RWPE1 (cell line): ENCODE measurements at regions not wholly inside any gene's neighbourhood (a gene's known extent, or its start where the extent isn't known, plus 50 kb on each side); places are given as distances from the start of the nearest gene placed in this dataset.

Experiments used
- CTCF ChIA-PET: fragments of 350-600 bp; sonication (Branson Sonifier 250); formaldehyde crosslinking; extraction: SDS; loops from one replicate; lab custom pipeline; 2021; lab: Yijun Ruan, JAX
- POLR2A ChIA-PET: fragments of 400-600 bp; formaldehyde crosslinking; extraction: SDS; loops from one replicate; lab custom pipeline; 2020; ENCODE audit warnings: antibody characterized with exemption; ENCODE audit not compliant: low non-redundant PET; lab: Yijun Ruan, JAX
- DNase-seq: peaks from one replicate; pipeline ENCODE4 v3.0.0; 2012; ENCODE audit warnings: low spot score
- H3K27ac ChIP-seq: fragments of 450-650 bp; 2 replicates; pipeline ENCODE4 v1.5.1; 2017
- TF ChIP-seq, protein P1 (sequence below): fragments of 450-650 bp; conservative IDR thresholded peaks from 2 replicates; pipeline ENCODE4 v1.5.1; 2017; ENCODE audit warnings: low read depth, mild to moderate bottlenecking

GRCh38 chr13:36516225-36516624 lies 83.9 kb downstream of the CCNA1 start:
- TF ChIP-seq, protein P1, sequence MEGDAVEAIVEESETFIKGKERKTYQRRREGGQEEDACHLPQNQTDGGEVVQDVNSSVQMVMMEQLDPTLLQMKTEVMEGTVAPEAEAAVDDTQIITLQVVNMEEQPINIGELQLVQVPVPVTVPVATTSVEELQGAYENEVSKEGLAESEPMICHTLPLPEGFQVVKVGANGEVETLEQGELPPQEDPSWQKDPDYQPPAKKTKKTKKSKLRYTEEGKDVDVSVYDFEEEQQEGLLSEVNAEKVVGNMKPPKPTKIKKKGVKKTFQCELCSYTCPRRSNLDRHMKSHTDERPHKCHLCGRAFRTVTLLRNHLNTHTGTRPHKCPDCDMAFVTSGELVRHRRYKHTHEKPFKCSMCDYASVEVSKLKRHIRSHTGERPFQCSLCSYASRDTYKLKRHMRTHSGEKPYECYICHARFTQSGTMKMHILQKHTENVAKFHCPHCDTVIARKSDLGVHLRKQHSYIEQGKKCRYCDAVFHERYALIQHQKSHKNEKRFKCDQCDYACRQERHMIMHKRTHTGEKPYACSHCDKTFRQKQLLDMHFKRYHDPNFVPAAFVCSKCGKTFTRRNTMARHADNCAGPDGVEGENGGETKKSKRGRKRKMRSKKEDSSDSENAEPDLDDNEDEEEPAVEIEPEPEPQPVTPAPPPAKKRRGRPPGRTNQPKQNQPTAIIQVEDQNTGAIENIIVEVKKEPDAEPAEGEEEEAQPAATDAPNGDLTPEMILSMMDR: no peak
- no peak for DNase-seq
- POLR2A ChIA-PET: no interaction called here
- CTCF ChIA-PET: no interaction called here
- H3K27ac ChIP-seq: no peak overlapping the region

- no peak for DNase-seq
- POLR2A ChIA-PET: no interaction called here
- H3K27ac ChIP-seq: no peak overlapping the region
- CTCF ChIA-PET: no interaction called here
- TF ChIP-seq, protein P1: no peak
These were observed 86.4 kb downstream of the CCNA1 start for GRCh38 chr13:36518707-36519106.

DNA sequence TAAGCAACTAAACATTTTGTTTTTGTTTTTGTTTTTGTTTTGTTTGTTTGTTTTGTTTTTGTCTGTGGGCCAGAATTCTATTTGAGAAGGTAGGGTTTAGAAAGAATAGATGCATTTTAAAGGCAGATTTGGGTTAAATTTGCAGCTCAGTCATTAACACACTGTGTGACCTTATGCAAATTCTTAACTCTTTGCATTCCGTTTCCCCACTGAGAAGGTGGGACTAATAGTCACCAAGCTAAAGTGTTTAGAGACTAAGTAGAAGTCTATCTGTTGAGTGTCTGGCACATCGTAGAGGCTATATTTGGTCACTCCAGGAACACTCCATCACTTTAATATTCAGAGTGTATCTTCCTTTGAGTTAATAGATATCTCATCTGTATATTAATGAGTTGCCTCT lies 87.1 kb downstream of the CCNA1 start:
- no peak for DNase-seq
- POLR2A ChIA-PET: no interaction called here
- TF ChIP-seq, protein P1: no peak
- CTCF ChIA-PET: no interaction called here
- no peak overlapping the region for H3K27ac ChIP-seq

DNA sequence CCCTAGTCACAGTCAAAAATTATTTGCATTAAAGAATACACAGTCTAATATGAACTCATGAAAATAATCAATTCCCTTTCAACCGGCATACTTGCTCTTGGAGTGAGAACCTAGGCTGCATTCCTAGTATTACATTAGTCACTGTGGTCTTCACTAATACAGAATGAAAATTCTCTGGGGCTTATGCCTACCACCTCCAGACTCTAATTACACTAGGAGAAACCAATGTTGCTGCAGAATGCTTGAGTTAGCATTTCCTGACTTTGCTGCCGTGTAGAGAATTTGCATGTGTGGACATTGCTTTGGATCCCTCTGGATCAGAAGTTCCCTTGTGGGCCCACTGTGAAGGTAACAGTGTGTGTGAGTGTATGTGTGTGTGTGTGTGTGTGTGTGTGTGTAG lies 87.8 kb downstream of the CCNA1 start:
- CTCF ChIA-PET: interaction anchor here (0.5 kb wide), 1 partner anchor 313 kb away, joined by 4 read pairs; no protein-coding TSS in a partner anchor

GRCh38 chr13:36526897-36527296 lies 94.6 kb downstream of the CCNA1 start:
- CTCF ChIA-PET: interaction anchor here (0.7 kb wide), 1 partner anchor 161 kb away, joined by 4 read pairs; no protein-coding TSS in a partner anchor
- DNase-seq: no peak
- POLR2A ChIA-PET: no interaction called here
- no peak overlapping the region for H3K27ac ChIP-seq
- TF ChIP-seq, protein P1: no peak

More for the DNA sequence above, 87.8 kb downstream of the CCNA1 start:
- DNase-seq: no peak
- POLR2A ChIA-PET: no interaction called here
- TF ChIP-seq, protein P1: no peak
- H3K27ac ChIP-seq: no peak overlapping the region

- no peak for DNase-seq
- ChIA-PET CTCF (no interaction called here), POLR2A (no interaction called here)
- TF ChIP-seq, protein P1: no peak
- H3K27ac ChIP-seq: no peak overlapping the region
These were observed 95.8 kb downstream of the CCNA1 start for GRCh38 chr13:36528105-36528504.
